Loucy (cell line): ENCODE measurements at regions not wholly inside any gene's neighbourhood (a gene's known extent, or its start where the extent isn't known, plus 50 kb on each side); places are given as distances from the start of the nearest gene placed in this dataset.
A peak's percentile ranks its signal among the peaks of the same experiment; 100 is the strongest.
"Not testable (repeated sequence)": the region's sequence is repeated elsewhere in the genome, so short reads cannot be mapped to it uniquely, and the experiment has no call there.

Experiments
- H2AFZ ChIP-seq: fragments of 200-600 bp; sonication (generic); 2 replicates; pipeline ENCODE4 v1.6.0; 2016; ENCODE audit warnings: antibody characterized with exemption, mild to moderate bottlenecking, low read length, moderate library complexity
- H3F3A ChIP-seq: fragments of 200-600 bp; 2 replicates; pipeline ENCODE4 v1.6.0; 2016; ENCODE audit warnings: antibody characterized with exemption, low read depth, mild to moderate bottlenecking
- H3K27me3 ChIP-seq: fragments of 200-600 bp; sonication (generic); 2 replicates; pipeline ENCODE4 v1.6.1; 2014; ENCODE audit warnings: low read length, mild to moderate bottlenecking; ENCODE audit not compliant: insufficient read depth, poor library complexity, severe bottlenecking
- H3K36me3 ChIP-seq: fragments of 200-600 bp; sonication (generic); 2 replicates; pipeline ENCODE4 v1.6.1; 2016; ENCODE audit warnings: low read length; ENCODE audit not compliant: insufficient read depth
- H3K4me1 ChIP-seq: fragments of 200-600 bp; sonication (generic); 2 replicates; pipeline ENCODE4 v1.5.1; 2014; ENCODE audit warnings: low read length, mild to moderate bottlenecking; ENCODE audit not compliant: insufficient read depth, poor library complexity, severe bottlenecking
- H3K4me2 ChIP-seq: fragments of 200-600 bp; sonication (generic); 2 replicates; pipeline ENCODE4 v1.6.0; 2014; ENCODE audit warnings: antibody characterized with exemption, low read length, low read depth, mild to moderate bottlenecking; ENCODE audit not compliant: poor library complexity, severe bottlenecking
- H3K4me3 ChIP-seq: fragments of 200-600 bp; sonication (generic); 2 replicates; pipeline ENCODE4 v1.5.1; 2014; ENCODE audit warnings: low read length, mild to moderate bottlenecking, mixed read lengths; ENCODE audit not compliant: poor library complexity, severe bottlenecking
- H3K79me2 ChIP-seq: fragments of 200-600 bp; sonication (generic); 2 replicates; pipeline ENCODE4 v1.6.1; 2014; ENCODE audit warnings: low read length; ENCODE audit not compliant: insufficient read depth
- H3K9ac ChIP-seq: fragments of 200-600 bp; sonication (generic); 2 replicates; pipeline ENCODE4 v1.6.0; 2014; ENCODE audit warnings: mild to moderate bottlenecking, low read depth, low read length, moderate library complexity; ENCODE audit not compliant: poor library complexity, severe bottlenecking
- H3K9me2 ChIP-seq: fragments of 200-600 bp; sonication (generic); replicated peaks from 2 replicates; pipeline ENCODE4 v1.6.1; 2016; ENCODE audit warnings: low read depth, low read length, mixed read lengths
- H3K9me3 ChIP-seq: fragments of 200-600 bp; sonication (generic); 2 replicates; pipeline ENCODE4 v1.6.1; 2014; ENCODE audit warnings: mild to moderate bottlenecking, antibody characterized with exemption, low read length, low read depth; ENCODE audit not compliant: insufficient read depth
- H4K20me1 ChIP-seq: fragments of 200-600 bp; sonication (generic); 2 replicates; pipeline ENCODE4 v1.6.0; 2014; ENCODE audit warnings: antibody characterized with exemption, low read length, mild to moderate bottlenecking; ENCODE audit not compliant: insufficient read depth, poor library complexity, severe bottlenecking
- CTCF ChIP-seq: fragments of 200-600 bp; sonication (generic); conservative IDR thresholded peaks from 2 replicates; pipeline ENCODE4 v1.5.1; 2014; ENCODE audit warnings: mild to moderate bottlenecking, antibody characterized with exemption, low read length

GRCh38 chr17:15836249-15836982, 104.3 kb downstream of the TBC1D26 start:
- not testable (repeated sequence) for H4K20me1 ChIP-seq, H3F3A ChIP-seq, H3K9me2 ChIP-seq, H3K36me3 ChIP-seq, H3K4me2 ChIP-seq, H3K9me3 ChIP-seq, H3K79me2 ChIP-seq, H3K9ac ChIP-seq, H2AFZ ChIP-seq, H3K27me3 ChIP-seq, H3K4me1 ChIP-seq, H3K4me3 ChIP-seq

- not testable (repeated sequence) for H3K27me3 ChIP-seq, H3K79me2 ChIP-seq, H4K20me1 ChIP-seq, H3F3A ChIP-seq, H3K4me2 ChIP-seq, H2AFZ ChIP-seq, H3K9me3 ChIP-seq, H3K4me3 ChIP-seq, H3K36me3 ChIP-seq, H3K9me2 ChIP-seq, H3K9ac ChIP-seq, H3K4me1 ChIP-seq
Measured at GRCh38 chr17:15836991-15837390, 104.9 kb downstream of the TBC1D26 start.

- not testable (repeated sequence) for H4K20me1 ChIP-seq, H2AFZ ChIP-seq, H3K36me3 ChIP-seq, H3K4me1 ChIP-seq, H3K4me2 ChIP-seq, H3K4me3 ChIP-seq, H3K79me2 ChIP-seq, H3K27me3 ChIP-seq, H3F3A ChIP-seq, H3K9ac ChIP-seq, H3K9me2 ChIP-seq, H3K9me3 ChIP-seq
Measured at GRCh38 chr17:15847447-15848229, 97.3 kb upstream of the ADORA2B start.

GRCh38 chr17:15849054-15849453, 95.9 kb upstream of the ADORA2B start:
- H3K79me2 ChIP-seq, H2AFZ ChIP-seq, H3K9me2 ChIP-seq, H3K9ac ChIP-seq, H3K4me3 ChIP-seq, H3K4me2 ChIP-seq, H3K9me3 ChIP-seq, H3F3A ChIP-seq, H3K4me1 ChIP-seq, H3K27me3 ChIP-seq, H3K36me3 ChIP-seq, H4K20me1 ChIP-seq: not testable (repeated sequence)
- TF ChIP-seq CTCF, result peak; percentile 54

- H2AFZ ChIP-seq, H3K4me1 ChIP-seq, H3K79me2 ChIP-seq, H3F3A ChIP-seq, H3K4me2 ChIP-seq, H3K9me2 ChIP-seq, H4K20me1 ChIP-seq, H3K27me3 ChIP-seq, H3K36me3 ChIP-seq, H3K9me3 ChIP-seq, H3K4me3 ChIP-seq, H3K9ac ChIP-seq: not testable (repeated sequence)
Measured at GRCh38 chr17:15850071-15850470, 94.9 kb upstream of the ADORA2B start.

- not testable (repeated sequence) for H4K20me1 ChIP-seq, H3K9me3 ChIP-seq, H3K36me3 ChIP-seq, H3K27me3 ChIP-seq, H3F3A ChIP-seq, H3K79me2 ChIP-seq, H3K4me2 ChIP-seq, H3K4me3 ChIP-seq, H3K9ac ChIP-seq, H2AFZ ChIP-seq, H3K9me2 ChIP-seq, H3K4me1 ChIP-seq
Measured at GRCh38 chr17:15850687-15851086, 94.2 kb upstream of the ADORA2B start.

- not testable (repeated sequence) for H3K36me3 ChIP-seq, H3K27me3 ChIP-seq, H3K4me1 ChIP-seq, H2AFZ ChIP-seq, H4K20me1 ChIP-seq, H3K4me2 ChIP-seq, H3K9me2 ChIP-seq, H3K4me3 ChIP-seq, H3F3A ChIP-seq, H3K9me3 ChIP-seq, H3K79me2 ChIP-seq, H3K9ac ChIP-seq
Measured at GRCh38 chr17:15852863-15853262, 92.1 kb upstream of the ADORA2B start.
